ENCODE measurements at regions not wholly inside any gene's neighbourhood (a gene's known extent, or its start where the extent isn't known, plus 50 kb on each side); places are given as distances from the start of the nearest gene placed in this dataset.

DNA sequence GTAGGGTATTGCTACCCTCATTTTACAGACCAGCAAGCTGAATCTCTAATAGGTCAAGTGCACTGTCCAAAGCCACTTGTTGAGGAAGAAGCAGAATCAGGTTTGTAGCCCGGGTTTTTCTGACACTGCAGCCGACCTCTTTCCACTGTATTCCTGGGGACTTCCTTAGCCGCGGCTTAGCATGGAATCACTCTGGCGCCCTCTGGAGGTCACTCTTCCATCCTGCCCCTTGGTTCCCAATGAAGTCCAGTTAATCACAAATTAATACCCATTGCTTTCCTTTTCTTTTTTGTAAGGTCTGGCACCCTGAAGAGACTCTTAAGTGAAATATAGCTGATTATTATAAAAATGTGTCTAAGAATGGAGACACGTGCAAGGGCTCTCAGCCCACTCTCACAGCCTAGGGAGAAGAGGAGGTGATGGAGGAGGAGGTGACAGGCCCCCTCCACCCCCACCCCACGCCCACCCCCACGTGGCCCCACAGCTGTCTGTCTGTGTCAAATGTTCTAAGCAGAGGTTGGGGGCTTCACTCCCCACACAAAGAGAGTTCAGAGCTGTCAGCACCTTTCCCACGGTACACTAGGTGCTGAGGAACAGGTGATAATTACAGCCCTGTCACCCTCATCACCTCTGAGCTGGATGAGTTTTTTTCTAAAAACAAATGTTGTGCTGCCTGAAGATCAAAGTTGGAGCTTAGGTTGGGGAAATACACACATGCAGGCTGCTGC is 57.7 kb upstream of the DRD2 start:
- peak; percentile 92 for TF ChIP-seq CTCF (IDR thresholded peaks at IDR 0.05; ENCODE audit: low read depth, low read length, missing control alignments)
- DNase-seq (ENCODE audit: extremely low read depth, low read depth): peak; percentile 58
- no peak overlapping the region for H3K4me3 ChIP-seq (replicated peaks; ENCODE audit: low read depth, low read length)

- TF ChIP-seq CTCF (IDR thresholded peaks at IDR 0.05; ENCODE audit: low read depth, low read length, missing control alignments): no peak
- H3K4me3 ChIP-seq (replicated peaks; ENCODE audit: low read depth, low read length): no peak overlapping the region
- DNase-seq (ENCODE audit: extremely low read depth, low read depth): no peak
Measured at GRCh38 chr11:113531575-113532451, 56.6 kb upstream of the DRD2 start.

- no peak for TF ChIP-seq CTCF (IDR thresholded peaks at IDR 0.05; ENCODE audit: low read depth, low read length, missing control alignments)
- no peak overlapping the region for H3K4me3 ChIP-seq (replicated peaks; ENCODE audit: low read depth, low read length)
- no peak for DNase-seq (ENCODE audit: extremely low read depth, low read depth)
Measured at GRCh38 chr11:113531083-113531482, 55.9 kb upstream of the DRD2 start.

- H3K4me3 ChIP-seq (replicated peaks; ENCODE audit: low read depth, low read length): no peak overlapping the region
- no peak for DNase-seq (ENCODE audit: extremely low read depth, low read depth)
- no peak for TF ChIP-seq CTCF (IDR thresholded peaks at IDR 0.05; ENCODE audit: low read depth, low read length, missing control alignments)
Measured at GRCh38 chr11:113529606-113530005, 54.4 kb upstream of the DRD2 start.

- H3K4me3 ChIP-seq (replicated peaks; ENCODE audit: low read depth, low read length): no peak overlapping the region
- DNase-seq (ENCODE audit: extremely low read depth, low read depth): no peak
- TF ChIP-seq CTCF (IDR thresholded peaks at IDR 0.05; ENCODE audit: low read depth, low read length, missing control alignments): no peak
Measured at GRCh38 chr11:113528982-113529381, 53.8 kb upstream of the DRD2 start.

- H3K4me3 ChIP-seq (replicated peaks; ENCODE audit: low read depth, low read length): no peak overlapping the region
- DNase-seq (ENCODE audit: extremely low read depth, low read depth): no peak
- no peak for TF ChIP-seq CTCF (IDR thresholded peaks at IDR 0.05; ENCODE audit: low read depth, low read length, missing control alignments)
Measured at GRCh38 chr11:113526521-113526920, 51.3 kb upstream of the DRD2 start.
